ENCODE measurements at regions not wholly inside any gene's neighbourhood (a gene's known extent, or its start where the extent isn't known, plus 50 kb on each side); places are given as distances from the start of the nearest gene placed in this dataset.

- no peak for DNase-seq (ENCODE audit: low spot score)
- H3K4me1 ChIP-seq (ENCODE audit: control insufficient read depth in 1 of 2, low read depth in 2 of 2) = no peaks in the 10 kb centered on the region
- no peak for TF ChIP-seq CTCF (IDR thresholded peaks at IDR 0.05)
- H3K4me3 ChIP-seq = no peak overlapping the region
- ATAC-seq (ENCODE audit: insufficient number of reproducible peaks, low FRiP score, low read depth) = no peak
- H3K27ac ChIP-seq = no peak overlapping the region
- no peaks in the 10 kb centered on the region for H3K36me3 ChIP-seq
- H3K9me3 ChIP-seq = no peaks in the 10 kb centered on the region
- no peaks in the 10 kb centered on the region for H3K27me3 ChIP-seq (replicated peaks; ENCODE audit: insufficient read depth)
Observed at GRCh38 chr16:7278636-7279035, 54.0 kb upstream of the RBFOX1 start.

- ATAC-seq (ENCODE audit: insufficient number of reproducible peaks, low FRiP score, low read depth) (no peak), DNase-seq (ENCODE audit: low spot score) (no peak)
- H3K27me3 ChIP-seq (replicated peaks; ENCODE audit: insufficient read depth) = no peaks in the 10 kb centered on the region
- no peaks in the 10 kb centered on the region for H3K9me3 ChIP-seq
- H3K36me3 ChIP-seq = no peaks in the 10 kb centered on the region
- no peak overlapping the region for H3K4me3 ChIP-seq
- TF ChIP-seq CTCF (IDR thresholded peaks at IDR 0.05) = no peak
- H3K4me1 ChIP-seq (ENCODE audit: control insufficient read depth in 1 of 2, low read depth in 2 of 2) = no peaks in the 10 kb centered on the region
- H3K27ac ChIP-seq = no peak overlapping the region
Observed at GRCh38 chr16:7272567-7273158, 60.0 kb upstream of the RBFOX1 start.

GRCh38 chr16:7271486-7271885 lies 61.2 kb upstream of the RBFOX1 start:
- Histone ChIP-seq H3K27ac (no peak overlapping the region), H3K36me3 (no peaks in the 10 kb centered on the region), H3K4me1 (ENCODE audit: control insufficient read depth in 1 of 2, low read depth in 2 of 2) (no peaks in the 10 kb centered on the region), H3K27me3 (replicated peaks; ENCODE audit: insufficient read depth) (no peaks in the 10 kb centered on the region), H3K4me3 (no peak overlapping the region), H3K9me3 (no peaks in the 10 kb centered on the region)
- no peak for DNase-seq (ENCODE audit: low spot score)
- no peak for TF ChIP-seq CTCF (IDR thresholded peaks at IDR 0.05)
- no peak for ATAC-seq (ENCODE audit: insufficient number of reproducible peaks, low FRiP score, low read depth)

GRCh38 chr16:7270823-7271222 lies 61.8 kb upstream of the RBFOX1 start:
- H3K9me3 ChIP-seq = no peaks in the 10 kb centered on the region
- no peak for TF ChIP-seq CTCF (IDR thresholded peaks at IDR 0.05)
- DNase-seq (ENCODE audit: low spot score) (no peak), ATAC-seq (ENCODE audit: insufficient number of reproducible peaks, low FRiP score, low read depth) (no peak)
- no peaks in the 10 kb centered on the region for H3K4me1 ChIP-seq (ENCODE audit: control insufficient read depth in 1 of 2, low read depth in 2 of 2)
- H3K4me3 ChIP-seq = no peak overlapping the region
- no peaks in the 10 kb centered on the region for H3K36me3 ChIP-seq
- no peak overlapping the region for H3K27ac ChIP-seq
- H3K27me3 ChIP-seq (replicated peaks; ENCODE audit: insufficient read depth) = no peaks in the 10 kb centered on the region

GRCh38 chr16:7270006-7270405 lies 62.6 kb upstream of the RBFOX1 start:
- Histone ChIP-seq H3K9me3 (no peaks in the 10 kb centered on the region), H3K4me3 (no peak overlapping the region), H3K36me3 (no peaks in the 10 kb centered on the region), H3K27me3 (replicated peaks; ENCODE audit: insufficient read depth) (no peaks in the 10 kb centered on the region), H3K27ac (no peak overlapping the region), H3K4me1 (ENCODE audit: control insufficient read depth in 1 of 2, low read depth in 2 of 2) (no peaks in the 10 kb centered on the region)
- no peak for DNase-seq (ENCODE audit: low spot score)
- no peak for ATAC-seq (ENCODE audit: insufficient number of reproducible peaks, low FRiP score, low read depth)
- no peak for TF ChIP-seq CTCF (IDR thresholded peaks at IDR 0.05)

Data from thoracic aorta (tissue), 2 donors.